ENCODE measurements at regions not wholly inside any gene's neighbourhood (a gene's known extent, or its start where the extent isn't known, plus 50 kb on each side); places are given as distances from the start of the nearest gene placed in this dataset.

- no peak for TF ChIP-seq CTCF (IDR thresholded peaks at IDR 0.05; ENCODE audit: borderline replicate concordance, insufficient read depth, low read depth, low read length)
- H3K4me3 ChIP-seq (ENCODE audit: low read depth, low read length) = no peak overlapping the region
Observed at GRCh38 chr4:13859423-13859822, 231.9 kb upstream of the BOD1L1 start.

- no peak overlapping the region for H3K4me3 ChIP-seq (ENCODE audit: low read depth, low read length)
- TF ChIP-seq CTCF (IDR thresholded peaks at IDR 0.05; ENCODE audit: borderline replicate concordance, insufficient read depth, low read depth, low read length) = no peak
Observed at GRCh38 chr4:13860126-13860525, 232.6 kb upstream of the BOD1L1 start.

- no peak for TF ChIP-seq CTCF (IDR thresholded peaks at IDR 0.05; ENCODE audit: borderline replicate concordance, insufficient read depth, low read depth, low read length)
- no peak overlapping the region for H3K4me3 ChIP-seq (ENCODE audit: low read depth, low read length)
Observed at GRCh38 chr4:13865871-13866669, 238.5 kb upstream of the BOD1L1 start.

GRCh38 chr4:13866881-13867280 lies 239.4 kb upstream of the BOD1L1 start:
- no peak overlapping the region for H3K4me3 ChIP-seq (ENCODE audit: low read depth, low read length)
- TF ChIP-seq CTCF (IDR thresholded peaks at IDR 0.05; ENCODE audit: borderline replicate concordance, insufficient read depth, low read depth, low read length) = no peak

GRCh38 chr4:13872155-13872554 lies 244.6 kb upstream of the BOD1L1 start:
- H3K4me3 ChIP-seq (ENCODE audit: low read depth, low read length) = no peak overlapping the region
- TF ChIP-seq CTCF (IDR thresholded peaks at IDR 0.05; ENCODE audit: borderline replicate concordance, insufficient read depth, low read depth, low read length) = no peak

- no peak overlapping the region for H3K4me3 ChIP-seq (ENCODE audit: low read depth, low read length)
- TF ChIP-seq CTCF (IDR thresholded peaks at IDR 0.05; ENCODE audit: borderline replicate concordance, insufficient read depth, low read depth, low read length) = no peak
Observed at GRCh38 chr4:13872955-13873354, 245.4 kb upstream of the BOD1L1 start.

- no peak overlapping the region for H3K4me3 ChIP-seq (ENCODE audit: low read depth, low read length)
Observed at GRCh38 chr4:13875181-13875580, 247.7 kb upstream of the BOD1L1 start.

More at GRCh38 chr4:13875181-13875580, 247.7 kb upstream of the BOD1L1 start:
- TF ChIP-seq CTCF (IDR thresholded peaks at IDR 0.05; ENCODE audit: borderline replicate concordance, insufficient read depth, low read depth, low read length) = no peak

All from GM12875 (cell line).